ENCODE measurements at regions not wholly inside any gene's neighbourhood (a gene's known extent, or its start where the extent isn't known, plus 50 kb on each side); places are given as distances from the start of the nearest gene placed in this dataset.
"Not testable (repeated sequence)": the region's sequence is repeated elsewhere in the genome, so short reads cannot be mapped to it uniquely, and the experiment has no call there.

GRCh38 chr14:28301179-28301578 lies 465.4 kb upstream of the FOXG1 start:
- no peak overlapping the region for H3K4me3 ChIP-seq (ENCODE audit: low read depth, low read length)
- TF ChIP-seq CTCF (IDR thresholded peaks at IDR 0.05; ENCODE audit: low read depth, low read length), result no peak
- no peak overlapping the region for H3K27ac ChIP-seq (ENCODE audit: low read depth, low read length)
- ChIA-PET POLR2A (no interaction called here), CTCF (no interaction called here)
- DNase-seq (ENCODE audit: low read depth, low spot score), result no peak
- H3K9me3 ChIP-seq (ENCODE audit: control insufficient read depth, insufficient read depth, low read length), result peaks cover 19% of the 10 kb centered on the region
- H3K27me3 ChIP-seq (ENCODE audit: control insufficient read depth, insufficient read depth, low read length), result no peaks in the 10 kb centered on the region

- no peak for DNase-seq (ENCODE audit: low read depth, low spot score)
- H3K27ac ChIP-seq (ENCODE audit: low read depth, low read length), result no peak overlapping the region
- H3K9me3 ChIP-seq (ENCODE audit: control insufficient read depth, insufficient read depth, low read length), result peaks cover 14% of the 10 kb centered on the region
- H3K27me3 ChIP-seq (ENCODE audit: control insufficient read depth, insufficient read depth, low read length), result no peaks in the 10 kb centered on the region
- TF ChIP-seq CTCF (IDR thresholded peaks at IDR 0.05; ENCODE audit: low read depth, low read length), result no peak
- ChIA-PET CTCF (no interaction called here), POLR2A (no interaction called here)
- no peak overlapping the region for H3K4me3 ChIP-seq (ENCODE audit: low read depth, low read length)
These were observed 463.3 kb upstream of the FOXG1 start for GRCh38 chr14:28303248-28303647.

- Histone ChIP-seq H3K4me3 (ENCODE audit: low read depth, low read length) (no peak overlapping the region), H3K9me3 (ENCODE audit: control insufficient read depth, insufficient read depth, low read length) (peaks cover 4% of the 10 kb centered on the region), H3K27me3 (ENCODE audit: control insufficient read depth, insufficient read depth, low read length) (no peaks in the 10 kb centered on the region), H3K27ac (ENCODE audit: low read depth, low read length) (no peak overlapping the region)
- CTCF ChIA-PET, result no interaction called here
- POLR2A ChIA-PET, result no interaction called here
- no peak for TF ChIP-seq CTCF (IDR thresholded peaks at IDR 0.05; ENCODE audit: low read depth, low read length)
- no peak for DNase-seq (ENCODE audit: low read depth, low spot score)
These were observed 460.6 kb upstream of the FOXG1 start for GRCh38 chr14:28305938-28306337.

GRCh38 chr14:28307506-28307905 lies 459.1 kb upstream of the FOXG1 start:
- TF ChIP-seq CTCF (IDR thresholded peaks at IDR 0.05; ENCODE audit: low read depth, low read length), result no peak
- no peak for DNase-seq (ENCODE audit: low read depth, low spot score)
- Histone ChIP-seq H3K4me3 (ENCODE audit: low read depth, low read length) (no peak overlapping the region), H3K27me3 (ENCODE audit: control insufficient read depth, insufficient read depth, low read length) (no peaks in the 10 kb centered on the region), H3K27ac (ENCODE audit: low read depth, low read length) (no peak overlapping the region), H3K9me3 (ENCODE audit: control insufficient read depth, insufficient read depth, low read length) (no peaks in the 10 kb centered on the region)
- POLR2A ChIA-PET, result no interaction called here
- CTCF ChIA-PET, result no interaction called here

- no peak overlapping the region for H3K27ac ChIP-seq (ENCODE audit: low read depth, low read length)
- no peaks in the 10 kb centered on the region for H3K27me3 ChIP-seq (ENCODE audit: control insufficient read depth, insufficient read depth, low read length)
- DNase-seq (ENCODE audit: low read depth, low spot score), result no peak
- ChIA-PET CTCF (no interaction called here), POLR2A (no interaction called here)
- no peaks in the 10 kb centered on the region for H3K9me3 ChIP-seq (ENCODE audit: control insufficient read depth, insufficient read depth, low read length)
- no peak for TF ChIP-seq CTCF (IDR thresholded peaks at IDR 0.05; ENCODE audit: low read depth, low read length)
- H3K4me3 ChIP-seq (ENCODE audit: low read depth, low read length), result no peak overlapping the region
These were observed 457.9 kb upstream of the FOXG1 start for GRCh38 chr14:28308734-28309133.

GRCh38 chr14:28317890-28318675 lies 448.5 kb upstream of the FOXG1 start:
- CTCF ChIA-PET; DNase-seq (ENCODE audit: low read depth, low spot score); POLR2A ChIA-PET; H3K27ac ChIP-seq (ENCODE audit: low read depth, low read length); H3K4me3 ChIP-seq (ENCODE audit: low read depth, low read length); H3K27me3 ChIP-seq (ENCODE audit: control insufficient read depth, insufficient read depth, low read length); H3K9me3 ChIP-seq (ENCODE audit: control insufficient read depth, insufficient read depth, low read length): not testable (repeated sequence)
